GM23338 (cell line): ENCODE measurements at regions not wholly inside any gene's neighbourhood (a gene's known extent, or its start where the extent isn't known, plus 50 kb on each side); places are given as distances from the start of the nearest gene placed in this dataset.

Source experiments
- ETS1 ChIP-seq: IDR thresholded peaks from 2 replicates; pipeline ENCODE4 v1.6.1; 2016; ENCODE audit warnings: antibody characterized with exemption
- EZH2phosphoT487 ChIP-seq: fragments of 200-600 bp; sonication (generic); IDR thresholded peaks from one replicate; pipeline ENCODE4 v1.8.1; 2018; ENCODE audit warnings: antibody characterized with exemption; ENCODE audit not compliant: unreplicated experiment
- NANOG ChIP-seq: IDR thresholded peaks from 2 replicates; pipeline ENCODE4 v1.6.1; 2016; ENCODE audit warnings: antibody characterized with exemption, borderline replicate concordance
- POLR2AphosphoS5 ChIP-seq: IDR thresholded peaks from 2 replicates; pipeline ENCODE4 v1.6.1; 2016; ENCODE audit warnings: antibody characterized with exemption, low read depth
- REST ChIP-seq: IDR thresholded peaks from one replicate; pipeline ENCODE4 v1.6.1; 2018; ENCODE audit warnings: antibody characterized with exemption; ENCODE audit not compliant: unreplicated experiment
- STAT1 ChIP-seq: IDR thresholded peaks from one replicate; pipeline ENCODE4 v1.6.1; 2016; ENCODE audit warnings: antibody characterized with exemption; ENCODE audit not compliant: unreplicated experiment
- ZNF114 ChIP-seq: fragments of 250-450 bp; sonication (Bioruptor Pico); IDR thresholded peaks from 2 replicates; pipeline ENCODE4 v1.5.0; 2020; ENCODE audit warnings: mild to moderate bottlenecking, moderate library complexity
- ZNF462 ChIP-seq: fragments of 250-450 bp; sonication (Bioruptor Pico); IDR thresholded peaks from 2 replicates; pipeline ENCODE4 v1.5.0; 2020; ENCODE audit warnings: mild to moderate bottlenecking, moderate library complexity

GRCh38 chr18:23369266-23369665 is 83.8 kb upstream of the RIOK3 start (continued):
- TF ChIP-seq ZNF462 (CRISPR knock-in tag): no peak
- TF ChIP-seq POLR2AphosphoS5: no peak
- no peak for TF ChIP-seq NANOG
- TF ChIP-seq ETS1: no peak
- no peak for TF ChIP-seq STAT1
- no peak for TF ChIP-seq ZNF114 (CRISPR knock-in tag)
- TF ChIP-seq EZH2phosphoT487: no peak
- no peak for TF ChIP-seq REST
